Motor neuron (in vitro differentiated cells): ENCODE measurements at regions not wholly inside any gene's neighbourhood (a gene's known extent, or its start where the extent isn't known, plus 50 kb on each side); places are given as distances from the start of the nearest gene placed in this dataset.
"Not testable (repeated sequence)": the region's sequence is repeated elsewhere in the genome, so short reads cannot be mapped to it uniquely, and the experiment has no call there.

Source experiments
- ATAC-seq, 8 experiments: fragments of 200-7000 bp; cut with Tn5 transposase; replicated peaks in 6 of 8; 2 replicates each; pipeline ENCODE4 v1.8.0; 2021; ENCODE audit warnings: mild to moderate bottlenecking in 8 of 8, moderate library complexity in 8 of 8
- H3K27ac ChIP-seq, 2 donors: fragments of 250-450 bp; sonication (Bioruptor Pico); 2 replicates each; pipeline ENCODE4 v1.9.0; 2021; ENCODE audit warnings: antibody characterized with exemption in 2 of 2, mild to moderate bottlenecking in 2 of 2, moderate library complexity in 1 of 2
- H3K4me1 ChIP-seq, 2 donors: fragments of 250-450 bp; sonication (Bioruptor Pico); replicated peaks in 1 of 2; 2 replicates each; pipeline ENCODE4 v1.6.1; 2021; ENCODE audit warnings: antibody characterized with exemption in 2 of 2, mild to moderate bottlenecking in 2 of 2, moderate library complexity in 1 of 2
- H3K4me3 ChIP-seq, 5 donors: fragments of 250-450 bp; sonication (Bioruptor Pico); 2 replicates each; pipeline ENCODE4 v1.9.0; 2021; ENCODE audit warnings: antibody characterized with exemption in 5 of 5, mild to moderate bottlenecking in 5 of 5, moderate library complexity in 4 of 5
- WGBS, 10 experiments: fragments of 450-650 bp; shearing (Covaris generic); methylation state at CpG; one replicate each; pipeline ENCODE4 v1.0.0; 2022; 5-methylcytosine and 5-hydroxymethylcytosine counted together
- in situ Hi-C, 9 experiments: fragments of 400-800 bp; cut with MboI; loops; one replicate each; pipeline ENCODE4 v1.15.0; 2021; ENCODE audit warnings: low sequenced_read_pairs in 9 of 9, low pct_unique_long_range_greater_than_20kb in 2 of 9; ENCODE audit not compliant: unreplicated experiment in 9 of 9

- ATAC-seq: no peak
- H3K4me1 ChIP-seq: peaks cover 0 to 10% of the 10 kb centered on the region in 2 donors
- no peak overlapping the region for H3K27ac ChIP-seq
- in situ Hi-C loops: loop anchor here in 5 of 9 experiments (10.0 to 25.0 kb wide), 5 partner anchors 215 to 865 kb away; no protein-coding TSS in a partner anchor
- H3K4me3 ChIP-seq: no peak overlapping the region
- 80 to 100% (median 80%) methylated on average over 1 to 2 of the region's 4 CpGs; no CpG with 5 or more reads in 7 of the 10 experiments for WGBS, 10 experiments
These were observed 92.1 kb upstream of the GRK3 start for GRCh38 chr22:25472382-25472781.

- peaks cover 0 to 10% of the 10 kb centered on the region in 2 donors for H3K4me1 ChIP-seq
- in situ Hi-C loops: loop anchor here in 2 of 9 experiments (5.0 to 10.0 kb wide), 2 partner anchors 222 to 229 kb away; no protein-coding TSS in a partner anchor
- peak overlapping the region in 1 of 2 donors; percentile 22 for H3K27ac ChIP-seq
- peak in 7 of 8 experiments; percentile 70 to 94 (median 90) for ATAC-seq
- 18 to 100% (median 66%) methylated on average over 1 to 15 of the region's 16 CpGs; no CpG with 5 or more reads in 3 of the 10 experiments for WGBS, 10 experiments
- no peak overlapping the region for H3K4me3 ChIP-seq
These were observed 89.0 kb upstream of the GRK3 start for GRCh38 chr22:25475257-25476022.

GRCh38 chr22:25477358-25477757, 87.1 kb upstream of the GRK3 start:
- Histone ChIP-seq H3K27ac (no peak overlapping the region), H3K4me1 (peaks cover 0 to 10% of the 10 kb centered on the region in 2 donors), H3K4me3 (no peak overlapping the region)
- 83 to 100% (median 100%) methylated on average over 1 to 2 of the region's 3 CpGs; no CpG with 5 or more reads in 5 of the 10 experiments for WGBS, 10 experiments
- ATAC-seq: no peak
- in situ Hi-C loops: loop anchor here in 2 of 9 experiments (5.0 to 10.0 kb wide), 2 partner anchors 220 to 227 kb away; no protein-coding TSS in a partner anchor

DNA sequence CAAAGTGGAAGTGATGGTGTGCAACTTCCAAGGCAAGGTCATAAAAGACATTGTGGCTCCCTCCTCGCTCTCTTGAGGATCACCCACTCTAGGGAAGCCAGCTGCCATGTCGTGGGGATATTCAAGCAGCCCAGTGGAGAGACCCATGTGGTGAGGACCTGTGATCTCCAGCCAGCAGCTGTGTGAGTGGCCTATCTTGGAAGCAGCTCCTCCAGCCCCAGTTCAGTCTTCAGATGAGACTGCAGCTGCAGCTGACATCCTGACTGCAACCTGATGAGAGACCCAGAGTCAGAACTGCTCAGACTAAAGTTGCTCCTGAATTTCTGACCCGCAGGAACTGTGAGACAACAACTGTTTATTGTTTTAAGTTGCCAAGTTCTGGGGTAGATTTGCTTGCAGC, 86.4 kb upstream of the GRK3 start:
- ATAC-seq: no peak
- WGBS, 10 experiments: 70 to 100% (median 92%) methylated on average over 1 to 3 of the region's 3 CpGs; no CpG with 5 or more reads in 6 of the 10 experiments
- Histone ChIP-seq H3K27ac (no peak overlapping the region), H3K4me1 (peaks cover 0 to 10% of the 10 kb centered on the region in 2 donors), H3K4me3 (no peak overlapping the region)
- in situ Hi-C loops: loop anchor here in 2 of 9 experiments (5.0 to 10.0 kb wide), 2 partner anchors 219 to 227 kb away; no protein-coding TSS in a partner anchor

GRCh38 chr22:25478528-25478927, 85.9 kb upstream of the GRK3 start:
- 28 to 100% (median 93%) methylated on average over 1 to 2 of the region's 2 CpGs; no CpG with 5 or more reads in 2 of the 10 experiments for WGBS, 10 experiments

GRCh38 chr22:25480868-25481267, 83.6 kb upstream of the GRK3 start:
- H3K4me1 ChIP-seq, H3K4me3 ChIP-seq, ATAC-seq, in situ Hi-C loops, H3K27ac ChIP-seq: not testable (repeated sequence)
- 15 to 100% (median 88%) methylated on average over 1 to 5 of the region's 5 CpGs; no CpG with 5 or more reads in 2 of the 10 experiments for WGBS, 10 experiments

More at GRCh38 chr22:25478528-25478927, 85.9 kb upstream of the GRK3 start:
- Histone ChIP-seq H3K4me1 (peaks cover 0 to 10% of the 10 kb centered on the region in 2 donors), H3K27ac (no peak overlapping the region), H3K4me3 (no peak overlapping the region)
- in situ Hi-C loops: loop anchor here in 2 of 9 experiments (5.0 to 10.0 kb wide), 2 partner anchors 219 to 226 kb away; no protein-coding TSS in a partner anchor
- ATAC-seq: no peak

GRCh38 chr22:25482091-25482760, 82.2 kb upstream of the GRK3 start:
- Histone ChIP-seq H3K27ac (no peak overlapping the region), H3K4me1 (no peaks in the 10 kb centered on the region), H3K4me3 (no peak overlapping the region)
- peak in 3 of 8 experiments; percentile 28 to 86 (median 31) for ATAC-seq
- 89 to 100% (median 94%) methylated on average over 1 to 5 of the region's 5 CpGs; no CpG with 5 or more reads in 3 of the 10 experiments for WGBS, 10 experiments
- in situ Hi-C loops: no loop called here

GRCh38 chr22:25482868-25483639, 81.4 kb upstream of the GRK3 start:
- ATAC-seq: no peak
- in situ Hi-C loops: no loop called here
- Histone ChIP-seq H3K4me1 (peaks cover under 1% of the 10 kb centered on the region in 2 donors), H3K4me3 (no peak overlapping the region), H3K27ac (no peak overlapping the region)
- WGBS, 10 experiments: 25 to 95% (median 83%) methylated on average over 1 to 3 of the region's 3 CpGs; no CpG with 5 or more reads in 1 of the 10 experiments

DNA sequence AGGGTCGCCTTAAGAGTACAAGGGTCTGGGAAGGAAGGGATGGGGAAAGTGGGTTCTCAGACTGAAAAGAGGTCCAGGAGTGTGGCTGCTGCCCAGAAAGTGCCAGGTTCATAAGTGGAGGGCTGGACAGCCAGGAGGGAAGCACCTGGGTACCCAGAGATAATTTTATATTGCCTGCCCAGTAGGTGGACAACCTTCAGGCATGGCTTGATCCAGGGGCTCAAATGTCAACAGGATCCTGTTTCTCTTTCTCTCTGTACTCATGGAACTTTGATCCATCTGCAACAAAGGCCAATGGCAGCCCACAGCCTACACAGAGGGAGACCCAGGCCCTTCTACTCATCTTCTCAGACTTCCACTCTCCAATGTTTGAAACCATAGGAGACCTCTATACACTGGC, 80.5 kb upstream of the GRK3 start:
- peaks cover 2 to 8% of the 10 kb centered on the region in 2 donors for H3K4me1 ChIP-seq
- H3K27ac ChIP-seq: no peak overlapping the region
- WGBS, 10 experiments: 50 to 100% (median 100%) methylated on average over 1 of the region's 1 CpG; no CpG with 5 or more reads in 4 of the 10 experiments
- H3K4me3 ChIP-seq: no peak overlapping the region
- no peak for ATAC-seq
- in situ Hi-C loops: no loop called here

DNA sequence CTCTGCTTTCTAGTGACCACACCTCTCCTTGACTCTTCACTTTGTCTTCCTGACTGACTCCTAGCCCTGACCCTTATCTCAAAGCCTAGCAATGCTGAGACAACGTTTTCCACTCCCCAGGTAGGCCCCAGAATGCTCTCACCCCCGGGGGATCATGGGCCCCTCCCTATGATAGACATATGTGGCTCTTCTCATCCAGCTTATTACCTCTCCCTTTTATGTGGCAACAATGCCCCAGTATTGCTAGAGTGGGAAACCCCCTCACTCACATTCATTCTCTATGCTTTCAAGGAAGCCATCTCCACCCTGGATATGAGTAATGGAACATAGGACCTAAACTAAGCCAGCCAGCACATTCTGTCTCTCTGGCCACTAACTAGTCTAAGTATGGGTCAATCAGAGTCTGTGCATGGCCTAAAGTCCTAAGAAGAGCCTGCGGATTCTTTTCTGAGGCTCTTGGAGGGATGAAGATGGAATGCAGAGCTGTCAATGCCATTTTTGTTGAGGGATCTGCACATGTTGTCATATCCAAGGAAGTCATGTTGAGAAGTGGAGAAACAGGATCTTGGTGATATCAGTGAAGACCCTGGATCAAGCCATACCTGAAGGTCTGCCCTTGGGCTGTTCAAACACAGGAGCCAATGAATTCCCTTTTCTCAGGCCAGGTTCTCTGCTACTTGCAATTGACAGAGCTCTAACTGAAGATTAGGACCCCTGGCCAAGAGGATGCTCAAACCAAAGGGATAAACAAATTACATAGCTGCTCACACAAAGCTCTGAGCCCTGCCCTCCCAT, 79.8 kb upstream of the GRK3 start:
- no peak for ATAC-seq

DNA sequence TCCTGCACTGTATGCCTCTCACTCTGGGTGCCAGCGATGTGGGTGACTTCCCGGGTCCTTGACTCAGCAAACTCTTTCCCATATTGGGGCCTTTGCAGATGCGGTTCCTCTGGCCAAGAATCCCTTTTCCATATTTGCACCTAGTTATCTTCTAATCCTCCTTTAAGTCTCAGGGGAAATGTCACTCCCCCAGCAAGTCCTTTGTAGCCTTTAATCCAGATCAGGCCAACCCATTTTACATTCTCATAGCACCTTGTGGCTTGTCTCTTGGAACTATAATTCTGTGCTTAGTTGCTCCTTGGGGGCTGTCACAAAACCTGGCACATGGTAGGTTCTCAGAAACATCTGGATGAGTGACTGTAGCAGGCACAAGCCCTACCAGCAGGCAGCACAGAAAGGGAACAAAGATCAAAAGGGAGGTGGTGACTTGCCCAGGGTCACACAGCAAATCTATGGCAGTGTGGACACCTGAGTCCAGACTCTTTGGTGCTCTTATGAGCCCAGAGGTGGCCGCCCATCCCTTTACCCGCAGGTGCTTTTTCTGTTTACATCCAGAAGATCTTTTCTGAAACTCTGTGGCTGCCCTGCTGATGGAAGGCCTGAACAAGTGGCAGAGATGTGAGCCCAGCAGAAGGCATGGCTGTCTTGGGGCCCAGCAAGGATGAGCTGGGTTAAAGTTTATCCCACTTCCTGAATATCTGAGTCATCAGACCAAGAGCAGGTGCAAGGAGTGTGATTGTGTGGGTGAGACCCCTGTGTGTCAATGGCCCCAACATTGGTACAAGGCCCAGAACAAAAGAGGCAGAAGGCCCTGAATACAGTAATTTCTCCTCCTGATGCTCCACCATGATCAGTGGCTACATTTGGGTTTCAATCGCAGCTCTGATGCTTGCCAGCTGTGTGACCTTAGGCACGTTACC, 78.6 kb upstream of the GRK3 start:
- WGBS, 10 experiments: 55 to 100% (median 86%) methylated on average over 1 to 5 of the region's 7 CpGs; no CpG with 5 or more reads in 2 of the 10 experiments
- Histone ChIP-seq H3K4me3 (no peak overlapping the region), H3K27ac (no peak overlapping the region), H3K4me1 (peaks cover 2 to 8% of the 10 kb centered on the region in 2 donors)
- in situ Hi-C loops: no loop called here
- no peak for ATAC-seq

More for the DNA sequence above, 79.8 kb upstream of the GRK3 start:
- WGBS, 10 experiments: 89 to 100% (median 100%) methylated on average over 1 to 2 of the region's 3 CpGs; no CpG with 5 or more reads in 5 of the 10 experiments
- in situ Hi-C loops: no loop called here
- no peak overlapping the region for H3K4me3 ChIP-seq
- H3K27ac ChIP-seq: no peak overlapping the region
- H3K4me1 ChIP-seq: peaks cover 2 to 8% of the 10 kb centered on the region in 2 donors
